ENCODE measurements at regions not wholly inside any gene's neighbourhood (a gene's known extent, or its start where the extent isn't known, plus 50 kb on each side); places are given as distances from the start of the nearest gene placed in this dataset.

DNA sequence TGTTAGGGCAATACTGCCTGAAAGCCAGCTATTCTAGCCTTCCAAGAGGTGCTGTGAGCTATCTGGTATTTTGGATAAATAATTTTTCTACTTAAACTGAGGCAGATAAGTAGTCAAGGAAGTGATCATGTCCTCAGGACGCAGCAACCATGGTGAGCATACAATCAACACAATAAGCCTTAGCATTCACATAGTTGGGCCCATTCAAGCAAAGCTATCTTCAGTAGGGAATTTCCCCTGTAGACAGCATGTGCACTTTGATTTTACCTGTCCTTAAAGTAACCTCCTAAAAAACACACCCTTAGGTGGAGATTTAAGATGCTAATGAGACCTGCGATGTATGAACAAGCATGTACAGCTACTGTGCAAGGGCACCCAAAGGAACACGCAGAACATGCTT lies 76.2 kb upstream of the HCN1 start:
- no peak for TF ChIP-seq POLR2AphosphoS5 (IDR thresholded peaks at IDR 0.05)
- TF ChIP-seq, protein P1, sequence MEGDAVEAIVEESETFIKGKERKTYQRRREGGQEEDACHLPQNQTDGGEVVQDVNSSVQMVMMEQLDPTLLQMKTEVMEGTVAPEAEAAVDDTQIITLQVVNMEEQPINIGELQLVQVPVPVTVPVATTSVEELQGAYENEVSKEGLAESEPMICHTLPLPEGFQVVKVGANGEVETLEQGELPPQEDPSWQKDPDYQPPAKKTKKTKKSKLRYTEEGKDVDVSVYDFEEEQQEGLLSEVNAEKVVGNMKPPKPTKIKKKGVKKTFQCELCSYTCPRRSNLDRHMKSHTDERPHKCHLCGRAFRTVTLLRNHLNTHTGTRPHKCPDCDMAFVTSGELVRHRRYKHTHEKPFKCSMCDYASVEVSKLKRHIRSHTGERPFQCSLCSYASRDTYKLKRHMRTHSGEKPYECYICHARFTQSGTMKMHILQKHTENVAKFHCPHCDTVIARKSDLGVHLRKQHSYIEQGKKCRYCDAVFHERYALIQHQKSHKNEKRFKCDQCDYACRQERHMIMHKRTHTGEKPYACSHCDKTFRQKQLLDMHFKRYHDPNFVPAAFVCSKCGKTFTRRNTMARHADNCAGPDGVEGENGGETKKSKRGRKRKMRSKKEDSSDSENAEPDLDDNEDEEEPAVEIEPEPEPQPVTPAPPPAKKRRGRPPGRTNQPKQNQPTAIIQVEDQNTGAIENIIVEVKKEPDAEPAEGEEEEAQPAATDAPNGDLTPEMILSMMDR (IDR thresholded peaks at IDR 0.05; ENCODE audit: poor library complexity, severe bottlenecking): no peak
- TF ChIP-seq, protein P2, sequence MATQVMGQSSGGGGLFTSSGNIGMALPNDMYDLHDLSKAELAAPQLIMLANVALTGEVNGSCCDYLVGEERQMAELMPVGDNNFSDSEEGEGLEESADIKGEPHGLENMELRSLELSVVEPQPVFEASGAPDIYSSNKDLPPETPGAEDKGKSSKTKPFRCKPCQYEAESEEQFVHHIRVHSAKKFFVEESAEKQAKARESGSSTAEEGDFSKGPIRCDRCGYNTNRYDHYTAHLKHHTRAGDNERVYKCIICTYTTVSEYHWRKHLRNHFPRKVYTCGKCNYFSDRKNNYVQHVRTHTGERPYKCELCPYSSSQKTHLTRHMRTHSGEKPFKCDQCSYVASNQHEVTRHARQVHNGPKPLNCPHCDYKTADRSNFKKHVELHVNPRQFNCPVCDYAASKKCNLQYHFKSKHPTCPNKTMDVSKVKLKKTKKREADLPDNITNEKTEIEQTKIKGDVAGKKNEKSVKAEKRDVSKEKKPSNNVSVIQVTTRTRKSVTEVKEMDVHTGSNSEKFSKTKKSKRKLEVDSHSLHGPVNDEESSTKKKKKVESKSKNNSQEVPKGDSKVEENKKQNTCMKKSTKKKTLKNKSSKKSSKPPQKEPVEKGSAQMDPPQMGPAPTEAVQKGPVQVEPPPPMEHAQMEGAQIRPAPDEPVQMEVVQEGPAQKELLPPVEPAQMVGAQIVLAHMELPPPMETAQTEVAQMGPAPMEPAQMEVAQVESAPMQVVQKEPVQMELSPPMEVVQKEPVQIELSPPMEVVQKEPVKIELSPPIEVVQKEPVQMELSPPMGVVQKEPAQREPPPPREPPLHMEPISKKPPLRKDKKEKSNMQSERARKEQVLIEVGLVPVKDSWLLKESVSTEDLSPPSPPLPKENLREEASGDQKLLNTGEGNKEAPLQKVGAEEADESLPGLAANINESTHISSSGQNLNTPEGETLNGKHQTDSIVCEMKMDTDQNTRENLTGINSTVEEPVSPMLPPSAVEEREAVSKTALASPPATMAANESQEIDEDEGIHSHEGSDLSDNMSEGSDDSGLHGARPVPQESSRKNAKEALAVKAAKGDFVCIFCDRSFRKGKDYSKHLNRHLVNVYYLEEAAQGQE (IDR thresholded peaks at IDR 0.05; ENCODE audit: borderline replicate concordance): no peak
- no peak for TF ChIP-seq EP300 (conservative IDR thresholded peaks at IDR 0.05; ENCODE audit: poor library complexity, severe bottlenecking)
- TF ChIP-seq RAD21 (conservative IDR thresholded peaks at IDR 0.05): no peak
- TF ChIP-seq EZH2 (IDR thresholded peaks at IDR 0.05; ENCODE audit: borderline replicate concordance, insufficient read depth, low read length, poor library complexity, severe bottlenecking): no peak
- TF ChIP-seq MXI1 (conservative IDR thresholded peaks at IDR 0.05; ENCODE audit: poor library complexity, severe bottlenecking): no peak
